ENCODE measurements at regions not wholly inside any gene's neighbourhood (a gene's known extent, or its start where the extent isn't known, plus 50 kb on each side); places are given as distances from the start of the nearest gene placed in this dataset.

- TF ChIP-seq, protein P1, sequence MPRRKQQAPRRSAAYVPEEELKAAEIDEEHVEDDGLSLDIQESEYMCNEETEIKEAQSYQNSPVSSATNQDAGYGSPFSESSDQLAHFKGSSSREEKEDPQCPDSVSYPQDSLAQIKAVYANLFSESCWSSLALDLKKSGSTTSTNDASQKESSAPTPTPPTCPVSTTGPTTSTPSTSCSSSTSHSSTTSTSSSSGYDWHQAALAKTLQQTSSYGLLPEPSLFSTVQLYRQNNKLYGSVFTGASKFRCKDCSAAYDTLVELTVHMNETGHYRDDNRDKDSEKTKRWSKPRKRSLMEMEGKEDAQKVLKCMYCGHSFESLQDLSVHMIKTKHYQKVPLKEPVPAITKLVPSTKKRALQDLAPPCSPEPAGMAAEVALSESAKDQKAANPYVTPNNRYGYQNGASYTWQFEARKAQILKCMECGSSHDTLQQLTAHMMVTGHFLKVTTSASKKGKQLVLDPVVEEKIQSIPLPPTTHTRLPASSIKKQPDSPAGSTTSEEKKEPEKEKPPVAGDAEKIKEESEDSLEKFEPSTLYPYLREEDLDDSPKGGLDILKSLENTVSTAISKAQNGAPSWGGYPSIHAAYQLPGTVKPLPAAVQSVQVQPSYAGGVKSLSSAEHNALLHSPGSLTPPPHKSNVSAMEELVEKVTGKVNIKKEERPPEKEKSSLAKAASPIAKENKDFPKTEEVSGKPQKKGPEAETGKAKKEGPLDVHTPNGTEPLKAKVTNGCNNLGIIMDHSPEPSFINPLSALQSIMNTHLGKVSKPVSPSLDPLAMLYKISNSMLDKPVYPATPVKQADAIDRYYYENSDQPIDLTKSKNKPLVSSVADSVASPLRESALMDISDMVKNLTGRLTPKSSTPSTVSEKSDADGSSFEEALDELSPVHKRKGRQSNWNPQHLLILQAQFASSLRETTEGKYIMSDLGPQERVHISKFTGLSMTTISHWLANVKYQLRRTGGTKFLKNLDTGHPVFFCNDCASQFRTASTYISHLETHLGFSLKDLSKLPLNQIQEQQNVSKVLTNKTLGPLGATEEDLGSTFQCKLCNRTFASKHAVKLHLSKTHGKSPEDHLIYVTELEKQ (tag by site-specific recombination; IDR thresholded peaks at IDR 0.05; ENCODE audit: borderline replicate concordance), result no peak
- TF ChIP-seq MYNN (tag by site-specific recombination; IDR thresholded peaks at IDR 0.05; ENCODE audit: borderline replicate concordance) (no peak), IKZF3 (tag by site-specific recombination; IDR thresholded peaks at IDR 0.05) (no peak), ZNF629 (tag by site-specific recombination; IDR thresholded peaks at IDR 0.05) (no peak), CTCF (tag by site-specific recombination; IDR thresholded peaks at IDR 0.05) (no peak)
These were observed 1384.5 kb upstream of the NUDT12 start for GRCh38 chr5:104947076-104947475.

All from HEK293 (cell line).